Tibial artery (tissue), 4 donors: ENCODE measurements at regions not wholly inside any gene's neighbourhood (a gene's known extent, or its start where the extent isn't known, plus 50 kb on each side); places are given as distances from the start of the nearest gene placed in this dataset.

Source experiments
- DNase-seq, 2 donors: peaks; one replicate each; pipeline ENCODE4 v3.0.0-alpha.2; 2019
- H3K27ac ChIP-seq, 2 donors: fragments of 200-600 bp; sonication (generic) in 1 of 2; 1 replicate in 1 of 2; 2 replicates in 1 of 2; pipeline ENCODE4 v1.5.1; 2018 to 2019; ENCODE audit warnings: mild to moderate bottlenecking in 1 of 2
- H3K27me3 ChIP-seq, 2 donors: fragments of 200-600 bp; sonication (generic) in 1 of 2; one replicate each; pipeline versions ENCODE4 v1.5.1 to v1.6.0; 2016 to 2019
- H3K36me3 ChIP-seq, 3 donors: fragments of 200-600 bp; sonication (generic) in 2 of 3; one replicate each; pipeline ENCODE4 v1.5.1; 2016 to 2019; ENCODE audit warnings: mild to moderate bottlenecking in 2 of 3
- H3K4me1 ChIP-seq, 4 donors: fragments of 200-600 bp; sonication (generic) in 2 of 4; 1 replicate in 3 of 4; 2 replicates in 1 of 4; pipeline ENCODE4 v1.5.1; 2016 to 2019
- H3K4me3 ChIP-seq, 2 donors: fragments of 200-600 bp; sonication (generic) in 1 of 2; 1 replicate in 1 of 2; 2 replicates in 1 of 2; pipeline ENCODE4 v1.5.1; 2018 to 2019; ENCODE audit warnings: mild to moderate bottlenecking in 2 of 2
- H3K9me3 ChIP-seq, 3 donors: fragments of 200-600 bp; sonication (generic) in 1 of 3; one replicate each; pipeline ENCODE4 v1.5.1; 2016 to 2019
- intact Hi-C: fragments of 100-400 bp; cut with DNase I; formaldehyde crosslinking; loops from one replicate; pipeline ENCODE4 v1.15.0; 2023; ENCODE audit warnings: low total_unique reads
- TF ChIP-seq, protein P1 (sequence below), 2 experiments: fragments of 200-600 bp in 1 of 2; fragments of 450-650 bp in 1 of 2; IDR thresholded peaks; one replicate each; pipeline ENCODE4 v1.5.1; 2017 to 2019; ENCODE audit warnings: antibody characterized with exemption in 2 of 2, mild to moderate bottlenecking in 1 of 2, moderate library complexity in 1 of 2

DNA sequence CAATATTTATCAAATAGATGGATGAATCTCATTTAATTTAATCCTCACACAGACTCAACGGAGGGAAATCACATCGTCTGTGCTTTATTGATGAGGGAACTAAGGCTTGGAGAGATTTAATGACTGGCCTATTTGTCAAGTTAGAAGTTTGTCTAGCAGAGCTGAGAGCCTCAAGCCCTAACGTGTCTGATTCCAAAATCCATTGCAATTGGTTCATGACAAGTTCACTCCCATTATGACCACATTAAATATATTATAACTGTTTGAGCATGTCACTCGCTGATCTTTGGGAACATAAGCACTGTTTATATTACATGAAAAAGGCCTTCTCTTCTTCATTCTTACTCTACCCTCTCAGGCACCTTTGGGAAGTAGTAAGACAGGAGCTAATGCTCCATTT lies 89.4 kb upstream of the SIRPA start:
- TF ChIP-seq, protein P1, sequence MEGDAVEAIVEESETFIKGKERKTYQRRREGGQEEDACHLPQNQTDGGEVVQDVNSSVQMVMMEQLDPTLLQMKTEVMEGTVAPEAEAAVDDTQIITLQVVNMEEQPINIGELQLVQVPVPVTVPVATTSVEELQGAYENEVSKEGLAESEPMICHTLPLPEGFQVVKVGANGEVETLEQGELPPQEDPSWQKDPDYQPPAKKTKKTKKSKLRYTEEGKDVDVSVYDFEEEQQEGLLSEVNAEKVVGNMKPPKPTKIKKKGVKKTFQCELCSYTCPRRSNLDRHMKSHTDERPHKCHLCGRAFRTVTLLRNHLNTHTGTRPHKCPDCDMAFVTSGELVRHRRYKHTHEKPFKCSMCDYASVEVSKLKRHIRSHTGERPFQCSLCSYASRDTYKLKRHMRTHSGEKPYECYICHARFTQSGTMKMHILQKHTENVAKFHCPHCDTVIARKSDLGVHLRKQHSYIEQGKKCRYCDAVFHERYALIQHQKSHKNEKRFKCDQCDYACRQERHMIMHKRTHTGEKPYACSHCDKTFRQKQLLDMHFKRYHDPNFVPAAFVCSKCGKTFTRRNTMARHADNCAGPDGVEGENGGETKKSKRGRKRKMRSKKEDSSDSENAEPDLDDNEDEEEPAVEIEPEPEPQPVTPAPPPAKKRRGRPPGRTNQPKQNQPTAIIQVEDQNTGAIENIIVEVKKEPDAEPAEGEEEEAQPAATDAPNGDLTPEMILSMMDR (IDR thresholded peaks at IDR 0.05): no peak
- Histone ChIP-seq H3K4me3 (no peak overlapping the region), H3K27me3 (no peaks in the 10 kb centered on the region), H3K9me3 (no peaks in the 10 kb centered on the region), H3K4me1 (peaks cover 0 to 42% (median 35%) of the 10 kb centered on the region in 4 donors), H3K36me3 (no peaks in the 10 kb centered on the region), H3K27ac (no peak overlapping the region)
- no peak for DNase-seq
- intact Hi-C loops: loop anchor here (10.0 kb wide), 1 partner anchor 159 kb away; no protein-coding TSS in a partner anchor

DNA sequence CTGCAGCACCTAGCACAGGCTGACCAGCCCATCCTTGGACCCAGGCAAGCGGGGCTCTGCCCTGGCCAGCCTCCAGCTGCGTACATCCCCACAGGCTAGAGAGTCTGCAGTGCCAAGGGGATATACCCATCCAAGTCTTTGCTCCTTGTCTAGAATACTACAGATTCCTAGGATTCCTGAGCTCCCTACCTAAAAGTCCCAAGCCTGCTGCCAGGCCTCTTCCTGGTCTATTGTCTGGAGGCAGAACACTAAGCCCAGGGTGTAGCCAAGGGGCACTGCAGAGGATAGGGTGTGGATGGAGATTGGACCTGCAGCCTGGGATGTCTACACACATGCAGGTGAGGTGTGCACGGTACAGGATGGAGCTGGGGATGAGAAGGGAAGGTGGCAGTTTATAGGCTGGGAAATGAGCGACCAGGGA lies 90.0 kb upstream of the SIRPA start:
- no peaks in the 10 kb centered on the region for H3K27me3 ChIP-seq
- peaks cover 0 to 35% (median 29%) of the 10 kb centered on the region in 4 donors for H3K4me1 ChIP-seq
- DNase-seq: no peak
- no peaks in the 10 kb centered on the region for H3K9me3 ChIP-seq
- H3K27ac ChIP-seq: no peak overlapping the region
- TF ChIP-seq, protein P1 (IDR thresholded peaks at IDR 0.05): no peak
- no peaks in the 10 kb centered on the region for H3K36me3 ChIP-seq
- intact Hi-C loops: loop anchor here (10.0 kb wide), 1 partner anchor 160 kb away; no protein-coding TSS in a partner anchor
- no peak overlapping the region for H3K4me3 ChIP-seq

DNA sequence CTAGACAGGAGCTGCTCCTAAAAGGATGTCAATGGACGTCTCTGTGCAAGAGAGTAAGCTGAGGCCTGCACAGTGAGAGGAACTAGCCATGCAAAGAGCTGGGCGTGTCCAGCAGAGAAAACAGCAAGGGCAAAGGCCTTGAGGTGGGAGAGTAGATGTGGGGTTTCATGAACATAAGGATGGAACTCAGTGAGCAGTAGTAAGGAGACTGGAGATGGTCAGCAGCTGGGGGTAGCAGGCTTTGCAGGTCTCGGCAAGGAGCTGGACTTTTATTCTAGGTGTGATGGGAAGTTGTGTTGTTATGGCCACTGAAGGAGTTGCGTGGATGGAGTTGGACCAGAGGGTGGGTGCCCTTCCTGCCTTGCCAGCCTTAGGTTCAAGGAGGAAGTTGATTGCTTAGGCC lies 90.7 kb upstream of the SIRPA start:
- Histone ChIP-seq H3K4me1 (peaks cover 0 to 29% (median 23%) of the 10 kb centered on the region in 4 donors), H3K4me3 (no peak overlapping the region), H3K9me3 (no peaks in the 10 kb centered on the region), H3K27me3 (no peaks in the 10 kb centered on the region), H3K36me3 (no peaks in the 10 kb centered on the region), H3K27ac (no peak overlapping the region)
- peak in 1 of 2 donors; percentile 59 for DNase-seq
- TF ChIP-seq, protein P1 (IDR thresholded peaks at IDR 0.05): no peak
- intact Hi-C loops: loop anchor here (5.0 to 10.0 kb wide), 4 partner anchors 88 to 368 kb away; partner anchors contain the start of gene STK35

DNA sequence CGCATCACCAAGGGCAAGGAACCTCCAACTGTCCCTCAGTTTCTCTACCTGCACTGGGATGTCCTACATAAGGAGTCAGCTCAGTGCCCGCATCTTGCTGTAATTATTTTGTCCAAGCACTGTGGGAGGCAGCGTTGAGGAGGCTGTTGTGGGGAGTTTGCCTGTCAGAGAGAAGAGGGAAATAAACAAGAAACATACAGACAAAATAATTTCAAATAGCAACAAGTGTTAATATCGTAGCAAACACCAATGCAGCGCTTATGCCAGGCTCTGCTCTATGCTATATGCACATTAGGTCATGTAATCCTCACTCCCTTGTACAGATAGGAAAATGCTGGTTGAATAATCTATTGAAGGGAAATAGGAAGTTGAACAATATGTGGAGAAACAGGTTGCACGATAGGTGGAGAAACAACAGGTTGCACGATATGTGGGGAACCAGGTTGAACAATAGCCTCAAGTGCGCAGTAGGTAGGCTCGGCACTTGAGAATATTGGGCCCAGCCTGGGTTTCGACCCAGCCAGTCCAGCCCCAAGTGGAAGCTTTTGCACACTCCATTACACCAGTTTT lies 91.2 kb upstream of the SIRPA start:
- Histone ChIP-seq H3K4me3 (peak overlapping the region; percentile 56 to 61), H3K27me3 (no peaks in the 10 kb centered on the region), H3K4me1 (peaks cover 0 to 24% (median 18%) of the 10 kb centered on the region in 4 donors), H3K27ac (peak overlapping the region; percentile 39 to 50), H3K9me3 (no peaks in the 10 kb centered on the region), H3K36me3 (no peaks in the 10 kb centered on the region)
- DNase-seq: no peak
- intact Hi-C loops: loop anchor here (5.0 to 10.0 kb wide), 4 partner anchors 88 to 368 kb away; partner anchors contain the start of gene STK35
- TF ChIP-seq, protein P1 (IDR thresholded peaks at IDR 0.05): no peak

DNA sequence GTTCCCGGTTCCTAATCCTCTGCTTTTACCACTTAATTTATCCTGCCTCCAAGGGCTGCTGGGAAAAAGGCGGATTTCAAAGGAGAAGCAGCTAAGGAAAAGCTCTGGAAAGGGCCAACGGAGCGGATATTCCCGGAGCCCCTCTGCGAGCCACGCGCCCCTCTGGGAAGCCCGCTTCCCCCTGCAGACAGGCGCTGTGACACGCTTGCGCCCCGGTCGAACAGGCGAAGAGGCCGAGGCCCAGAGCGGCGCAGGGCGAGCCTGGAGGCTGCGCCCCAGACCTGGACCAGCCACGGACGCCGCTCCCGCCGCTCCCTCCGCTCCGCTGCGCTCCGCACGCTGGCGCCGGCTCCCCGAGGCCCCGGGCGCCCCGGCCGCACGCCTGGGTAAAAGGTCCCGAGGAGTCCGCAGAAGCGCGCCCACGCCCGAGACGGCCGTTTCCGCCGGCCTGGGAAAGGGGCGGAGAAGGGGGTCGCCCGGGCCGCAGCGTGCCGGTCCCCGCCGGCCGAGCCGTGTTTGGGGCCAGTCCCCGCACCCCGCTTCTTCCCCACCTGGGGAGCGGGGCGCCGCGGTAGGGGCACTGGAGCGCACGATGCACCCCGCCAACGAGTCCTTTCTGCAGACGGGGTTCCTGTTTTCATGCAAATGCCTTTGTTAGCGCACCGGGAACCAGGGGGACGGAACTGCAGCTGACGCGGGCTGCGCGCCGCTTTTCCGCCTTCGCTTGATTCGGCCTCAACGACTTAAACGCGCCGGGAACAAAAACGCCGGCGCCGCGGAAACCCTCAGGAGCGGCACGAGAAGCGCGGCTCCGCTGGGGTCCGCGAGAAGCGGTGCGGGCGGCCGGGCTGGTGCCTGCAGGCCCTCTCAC lies 91.9 kb upstream of the SIRPA start:
- H3K9me3 ChIP-seq: no peaks in the 10 kb centered on the region
- no peaks in the 10 kb centered on the region for H3K27me3 ChIP-seq
- peak overlapping the region; percentile 39 to 50 for H3K27ac ChIP-seq
- peak overlapping the region; percentile 56 to 61 for H3K4me3 ChIP-seq
- intact Hi-C loops: loop anchor here (5.0 to 10.0 kb wide), 4 partner anchors 89 to 369 kb away; partner anchors contain the start of gene STK35
- H3K36me3 ChIP-seq: no peaks in the 10 kb centered on the region
- TF ChIP-seq, protein P1 (IDR thresholded peaks at IDR 0.05): no peak
- peak; percentile 58 to 82 for DNase-seq
- peaks cover 0 to 22% (median 17%) of the 10 kb centered on the region in 4 donors for H3K4me1 ChIP-seq
